Left hindlimb (tissue), 1 donor: ENCODE measurements at regions not wholly inside any gene's neighbourhood (a gene's known extent, or its start where the extent isn't known, plus 50 kb on each side); places are given as distances from the start of the nearest gene placed in this dataset.

Experiments
- DNase-seq: peaks from one replicate; pipeline ENCODE4 v3.0.0-alpha.2; 2018

DNA sequence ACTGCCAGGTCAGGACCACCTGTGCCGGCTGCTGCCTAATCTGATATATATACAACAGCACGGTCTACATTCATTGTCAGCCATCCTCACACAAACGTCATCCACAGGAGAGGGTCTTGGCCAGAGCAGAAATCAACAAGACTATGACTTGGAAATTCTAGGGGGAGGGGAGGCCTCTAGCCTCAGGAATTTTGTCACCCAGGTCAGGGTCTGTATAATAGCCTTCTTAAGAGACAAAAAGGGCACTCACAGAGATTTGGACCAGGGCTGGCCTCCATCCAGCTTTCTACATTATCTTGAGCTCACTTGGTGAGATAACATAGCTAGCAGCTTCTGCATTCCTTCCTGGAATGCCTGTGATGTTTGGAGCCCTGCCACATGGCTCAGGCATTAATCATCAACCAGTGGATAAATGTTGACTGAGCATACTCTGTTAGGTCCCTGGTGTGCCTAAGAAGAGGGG lies 50.4 kb upstream of the CTIF start:
- no peak for DNase-seq

DNA sequence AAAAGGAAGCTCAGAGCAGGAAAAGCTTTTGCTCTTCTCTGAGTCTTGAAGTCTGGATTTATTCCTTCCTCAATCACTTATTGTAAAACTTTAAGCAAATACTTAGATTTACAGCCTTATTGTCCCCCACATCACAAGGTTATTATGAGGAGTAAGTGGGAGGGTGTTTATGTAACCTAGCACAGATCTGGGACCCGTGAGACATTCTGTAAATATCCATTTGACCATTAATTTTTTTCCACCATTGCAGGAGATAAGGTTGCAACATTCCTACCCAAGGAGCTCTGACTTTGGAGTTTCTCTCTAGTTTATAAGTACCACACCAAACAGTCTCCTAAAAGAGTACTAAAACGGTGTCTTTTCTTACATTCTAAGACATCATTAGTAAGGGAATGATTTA lies 52.1 kb upstream of the CTIF start:
- no peak for DNase-seq

DNA sequence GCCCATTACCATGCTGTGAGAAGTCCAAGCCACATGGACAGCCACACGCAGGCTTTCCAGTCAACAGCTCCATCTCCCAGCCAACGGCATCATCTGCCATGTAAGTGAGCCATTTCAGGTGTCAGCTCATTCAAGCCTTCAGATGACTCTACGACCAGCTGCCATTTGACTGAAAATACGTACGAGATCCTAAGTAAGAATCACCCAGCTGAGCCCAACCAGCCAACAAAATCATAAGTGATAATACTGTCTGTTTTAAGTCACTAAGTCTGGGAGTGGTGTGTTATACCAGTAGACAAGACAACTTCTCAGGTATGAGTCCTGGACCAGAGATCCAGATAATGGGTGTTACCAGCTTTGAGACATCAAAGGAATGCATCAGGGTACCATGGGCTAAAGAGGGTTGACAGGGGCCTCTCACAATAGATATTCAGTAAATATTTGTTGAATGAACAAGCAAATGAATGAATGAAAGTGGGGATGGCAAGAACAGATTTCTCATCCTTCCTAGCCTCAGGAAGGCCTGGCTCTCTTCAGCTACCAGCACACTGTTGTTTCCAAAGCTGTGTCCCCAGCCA lies 52.9 kb upstream of the CTIF start:
- DNase-seq: no peak

DNA sequence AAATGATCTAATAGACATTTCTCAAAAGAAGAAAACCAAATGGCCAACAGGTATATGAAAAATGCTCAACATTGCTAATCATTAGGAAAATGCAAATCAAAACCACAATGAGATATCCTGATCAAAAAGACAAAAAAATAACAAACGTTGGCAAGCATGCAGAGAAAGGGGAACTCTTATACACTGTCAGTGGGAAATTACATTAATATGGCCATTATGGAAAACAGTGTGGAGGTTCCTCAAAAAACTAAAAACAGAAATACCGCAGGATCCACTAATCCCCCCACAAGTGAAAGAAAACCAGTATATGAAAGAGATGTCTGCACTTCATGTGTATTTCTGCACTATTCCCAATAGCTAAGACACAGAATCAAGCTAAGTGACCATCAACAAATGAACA lies 57.7 kb upstream of the CTIF start:
- DNase-seq: no peak

DNA sequence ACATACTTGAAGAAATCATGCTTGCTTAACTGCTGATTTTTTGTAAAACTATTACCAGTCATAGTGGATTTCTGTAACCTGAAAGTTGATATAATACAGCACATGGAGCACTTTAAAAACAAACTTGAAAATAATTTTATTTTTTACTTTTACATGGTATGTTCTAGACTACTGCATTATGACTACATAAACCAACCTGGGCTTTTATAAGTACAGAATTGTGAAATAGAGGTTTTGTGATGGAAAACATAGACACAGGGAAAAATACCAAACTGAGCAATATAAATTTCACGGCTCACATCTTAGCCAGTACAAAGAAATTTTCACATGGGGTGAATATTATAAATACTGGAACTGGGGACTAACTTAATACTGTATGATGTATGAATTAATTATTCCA lies 59.3 kb upstream of the CTIF start:
- DNase-seq: no peak

DNA sequence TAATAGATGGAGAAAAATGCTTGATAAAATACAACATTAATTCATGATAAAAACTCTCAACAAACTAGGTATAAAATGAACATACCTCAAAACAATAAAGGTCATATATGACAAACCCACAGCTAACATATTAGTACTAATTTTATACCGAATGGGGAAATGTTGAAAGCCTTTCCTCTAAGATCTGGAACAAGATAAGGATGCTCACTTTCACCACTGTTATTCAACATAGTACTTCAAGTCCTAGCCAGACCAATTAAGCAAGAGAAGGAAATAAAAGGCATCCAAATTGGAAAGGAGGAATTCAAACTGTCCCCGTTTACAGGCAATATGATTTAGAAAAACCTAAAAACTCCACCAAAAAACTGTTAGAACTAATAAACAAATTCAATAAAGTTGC lies 61.5 kb upstream of the CTIF start:
- DNase-seq: no peak

DNA sequence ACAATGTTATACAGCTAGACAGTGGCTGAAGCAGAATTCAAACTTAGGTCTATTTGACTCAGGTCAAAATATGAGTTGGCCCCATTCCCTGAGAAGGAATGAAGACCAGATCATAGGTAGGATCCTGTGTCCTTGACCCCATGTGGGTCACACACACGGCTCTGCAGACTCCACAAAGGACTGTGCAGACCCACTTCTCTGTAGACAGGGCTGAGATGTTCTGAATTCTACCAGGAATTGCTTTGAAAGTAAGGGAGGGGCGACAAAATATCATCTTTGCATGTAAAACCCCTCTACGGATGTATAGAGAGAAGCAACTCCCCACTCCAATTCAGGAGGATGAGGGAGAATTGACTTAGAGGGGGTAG lies 62.3 kb upstream of the CTIF start:
- no peak for DNase-seq

DNA sequence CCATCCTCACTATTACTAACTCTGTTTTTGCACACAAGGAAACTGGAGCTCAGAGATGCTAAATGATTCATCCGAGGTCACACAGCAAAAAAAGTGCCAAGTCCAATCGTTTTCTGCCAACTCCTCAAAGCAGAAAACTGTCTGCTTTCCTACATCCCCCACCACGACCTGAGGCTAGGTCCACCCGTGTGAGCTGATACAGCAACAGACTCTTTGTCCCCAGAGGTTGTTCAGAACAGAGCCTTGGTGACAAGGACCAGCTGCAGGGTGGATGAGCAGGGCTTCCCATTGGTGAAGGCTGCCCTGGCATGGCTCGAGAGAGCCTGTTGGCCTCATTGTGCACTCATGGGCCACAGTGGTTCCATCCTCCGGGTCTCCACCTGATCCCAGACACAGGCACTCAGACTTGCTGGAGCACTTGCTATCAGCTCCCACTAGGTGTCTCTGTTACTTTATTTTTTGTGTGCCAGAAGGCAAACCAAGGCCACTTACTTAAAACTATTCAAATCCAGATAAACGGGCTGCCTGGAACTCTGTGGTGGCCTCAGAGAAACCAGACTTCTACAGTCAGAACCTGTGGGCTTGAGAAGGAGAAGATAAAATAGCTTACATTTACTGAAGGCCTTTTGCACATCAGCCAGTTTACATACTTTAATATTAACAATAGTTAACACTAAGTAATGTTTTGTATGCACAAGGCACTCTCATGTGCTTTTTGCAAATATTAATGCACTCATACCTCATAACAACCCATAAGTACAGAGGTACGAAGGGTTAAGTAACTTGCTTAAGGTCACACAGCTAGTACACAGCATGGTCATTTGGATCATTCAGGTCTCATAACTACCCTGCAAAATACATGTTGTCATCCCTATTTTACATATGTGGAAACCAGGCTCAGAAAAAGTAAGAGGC lies 62.9 kb upstream of the CTIF start:
- peak; percentile 62 for DNase-seq

DNA sequence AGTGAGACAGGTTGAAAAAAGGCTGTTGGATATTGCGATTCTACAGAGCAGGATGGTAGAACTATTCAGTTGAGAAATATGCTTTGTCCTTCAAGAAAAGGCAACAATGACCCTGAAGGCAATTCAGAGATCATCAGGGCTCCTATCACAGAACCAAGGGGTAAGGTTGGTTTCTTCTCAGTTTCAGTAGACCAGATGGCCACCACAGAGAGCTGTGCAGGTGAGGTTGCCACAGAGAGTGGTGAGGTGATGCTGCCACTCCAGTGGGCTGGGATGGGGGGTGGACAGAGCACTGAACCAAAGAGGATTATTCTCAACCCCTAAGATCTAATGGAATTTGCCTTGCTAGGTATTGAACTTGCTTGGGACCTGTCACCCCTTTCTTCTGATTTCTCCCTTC lies 64.6 kb upstream of the ZBTB7C start:
- no peak for DNase-seq

DNA sequence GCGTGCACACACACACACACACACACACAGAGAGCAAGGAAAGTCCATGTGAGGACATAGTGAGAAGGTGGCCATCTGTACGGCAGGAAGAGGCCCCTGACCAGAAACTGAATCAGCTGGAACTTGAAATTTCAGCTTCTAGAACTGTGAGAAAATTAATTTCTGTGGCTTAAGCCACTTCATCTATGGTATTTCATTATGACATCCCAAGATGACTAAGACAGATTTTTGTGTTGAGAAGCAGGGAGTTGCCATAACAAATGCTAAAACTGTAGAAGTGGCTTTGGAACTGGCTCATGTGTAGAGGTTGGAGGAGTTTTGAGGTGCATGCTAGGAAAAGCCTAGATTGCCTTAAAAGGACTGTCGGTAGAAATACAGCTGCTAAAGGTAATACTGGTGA lies 63.4 kb upstream of the ZBTB7C start:
- DNase-seq: no peak

DNA sequence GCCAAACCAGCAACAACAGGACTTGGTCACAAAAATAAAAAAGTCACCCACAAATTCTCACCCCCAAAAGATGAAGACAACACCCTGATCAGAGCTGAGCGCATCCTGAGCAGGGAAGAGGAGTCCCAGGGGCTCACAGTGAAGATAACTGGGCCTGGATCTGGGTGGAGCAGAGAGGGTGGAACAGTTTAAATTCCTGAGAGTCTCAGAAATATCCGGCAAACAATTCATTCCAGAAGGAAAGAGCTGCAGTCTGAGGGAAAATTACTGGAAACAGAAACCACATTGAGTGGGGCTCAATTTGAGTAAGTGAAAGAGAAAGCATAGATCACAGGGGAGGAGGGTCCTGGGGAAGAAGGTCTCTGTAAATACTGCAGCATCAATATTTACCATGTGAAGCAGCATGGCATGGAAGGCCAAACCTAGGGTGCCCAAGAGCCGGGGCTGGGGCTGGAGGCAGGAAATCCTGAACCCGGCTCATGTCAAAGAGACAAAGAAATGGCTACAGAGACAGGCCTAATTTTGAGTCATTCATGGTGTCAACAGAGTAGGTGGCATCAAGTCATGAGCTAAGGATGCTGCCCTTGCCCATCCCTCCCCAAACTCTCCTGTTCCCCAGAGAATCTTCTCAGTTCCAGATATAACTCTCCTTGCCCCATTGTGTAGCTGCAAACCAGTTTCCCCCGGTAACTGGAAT lies 61.4 kb upstream of the ZBTB7C start:
- DNase-seq: no peak

DNA sequence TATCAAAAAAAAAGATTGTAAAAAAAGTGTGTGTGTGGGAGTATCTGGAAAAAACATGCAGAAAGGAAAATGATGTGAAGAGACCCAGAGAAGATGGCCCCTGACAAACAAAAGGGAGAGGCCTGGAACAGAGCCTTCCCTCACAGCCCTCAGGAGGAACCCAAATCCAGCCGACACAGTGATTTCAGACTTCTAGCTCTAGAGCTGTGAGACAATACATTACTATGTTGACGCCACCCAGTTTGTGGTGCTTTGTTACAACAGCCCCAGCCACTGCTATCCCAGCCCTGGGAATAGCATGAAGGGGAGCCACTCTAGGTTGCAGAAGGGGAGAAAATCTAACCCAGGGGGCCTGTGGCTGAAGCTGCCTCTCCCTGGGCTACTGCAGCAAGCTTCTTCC lies 59.0 kb upstream of the ZBTB7C start:
- no peak for DNase-seq

DNA sequence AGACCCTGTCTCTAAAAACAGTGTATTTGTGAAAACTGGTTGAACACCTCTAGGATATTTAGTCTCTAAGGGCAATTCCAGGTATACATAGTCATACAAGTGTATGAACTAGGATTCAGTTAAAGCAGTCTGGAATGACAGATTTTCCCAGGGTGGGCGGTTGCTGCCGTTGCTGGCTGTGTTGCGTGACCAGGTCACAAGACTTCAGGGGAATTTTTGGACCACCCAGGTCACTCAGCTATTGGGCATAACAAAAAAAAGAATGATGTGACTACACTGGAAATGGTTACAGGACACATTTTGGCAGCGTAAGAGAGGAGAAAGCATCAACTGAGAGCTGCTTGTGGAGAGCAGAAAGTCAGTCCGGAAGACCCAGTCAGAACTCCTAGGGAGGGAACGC lies 58.0 kb upstream of the ZBTB7C start:
- DNase-seq: no peak

DNA sequence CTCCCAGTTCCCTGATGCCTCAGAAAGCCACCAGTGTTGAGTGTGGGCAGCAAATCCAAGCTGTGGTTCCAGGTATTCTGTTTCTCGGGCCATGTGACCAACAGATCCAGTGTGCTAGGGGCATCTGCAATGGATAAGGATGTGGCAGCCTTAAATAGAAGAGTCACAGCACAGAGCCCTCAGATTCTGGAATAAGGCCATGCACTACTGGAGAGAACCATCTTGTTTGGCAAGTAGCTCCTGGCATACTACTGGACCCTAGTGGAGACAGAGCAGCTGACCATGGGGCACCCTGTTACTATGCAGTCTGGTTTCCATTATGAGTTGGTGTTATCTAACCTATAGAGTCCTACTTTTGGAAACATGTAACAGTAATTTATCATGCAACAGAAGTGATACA lies 53.3 kb upstream of the ZBTB7C start:
- no peak for DNase-seq

DNA sequence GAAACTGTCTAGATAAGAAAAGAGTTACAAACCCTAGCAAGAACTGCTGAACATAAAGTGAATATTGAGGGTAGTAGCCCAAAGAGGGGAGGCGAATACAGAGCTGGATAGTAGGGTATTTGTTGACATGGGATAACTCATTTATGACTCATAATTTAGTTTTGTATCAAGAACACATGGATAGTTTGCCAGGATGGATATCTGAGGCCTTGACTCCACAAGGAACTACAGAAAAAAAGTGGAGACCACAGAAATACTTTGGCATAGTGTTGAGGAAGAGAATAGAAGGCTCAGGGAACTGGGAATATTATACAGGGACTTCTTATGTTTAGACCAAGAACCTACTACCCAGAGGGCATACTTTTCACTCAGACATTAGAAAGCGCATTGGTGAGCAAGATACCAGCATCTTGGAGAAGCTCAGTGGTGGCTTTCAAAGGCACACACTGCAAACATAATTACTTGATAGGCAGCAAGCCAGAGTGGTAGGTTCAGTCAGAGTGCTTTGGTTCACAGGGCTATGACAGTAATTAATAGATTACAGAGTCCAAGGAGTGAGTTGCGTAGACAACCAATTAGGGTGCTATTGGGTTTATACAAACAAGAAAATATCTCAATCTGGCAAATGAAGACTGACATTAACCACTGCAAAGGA lies 51.9 kb upstream of the ZBTB7C start:
- DNase-seq: no peak

DNA sequence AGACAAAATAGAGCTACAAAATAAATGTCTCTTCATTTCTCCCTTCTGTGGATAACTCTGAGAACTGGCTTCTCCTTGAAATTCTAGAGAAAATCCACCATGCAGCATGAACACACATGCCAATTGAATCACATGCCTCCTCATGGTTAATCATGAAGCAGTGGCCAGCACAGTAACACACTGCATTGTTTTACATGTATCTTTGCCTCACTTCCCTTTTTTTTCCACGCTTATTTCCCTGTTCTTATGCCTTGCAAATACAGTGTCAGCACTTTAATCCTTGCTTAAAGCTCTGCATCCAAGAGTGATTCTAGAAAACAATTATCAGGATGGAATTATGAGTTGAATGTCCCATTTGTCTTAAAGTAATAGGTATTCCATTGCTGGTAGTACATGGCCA lies 50.3 kb upstream of the ZBTB7C start:
- DNase-seq: no peak

DNA sequence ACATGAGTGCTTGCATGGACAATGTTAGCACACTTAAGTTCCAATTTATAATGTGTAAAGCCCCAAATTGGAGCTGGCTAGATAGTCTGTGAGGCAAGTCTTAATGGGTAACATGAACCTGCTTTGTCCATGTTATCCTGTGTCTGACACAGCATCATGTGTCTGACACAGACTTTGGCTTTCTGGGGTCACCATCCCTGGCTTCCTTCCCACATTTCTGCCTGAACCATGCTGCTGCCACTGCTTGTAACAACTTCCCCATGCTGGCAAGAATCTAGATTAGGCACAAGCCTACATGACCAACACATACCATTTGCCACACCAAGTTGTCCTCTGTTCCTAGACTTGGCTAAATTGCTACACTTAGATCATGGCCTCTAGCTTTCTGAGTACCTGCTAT lies 49.8 kb upstream of the ZBTB7C start:
- no peak for DNase-seq
